Progenitor cell of endocrine pancreas (in vitro differentiated cells): ENCODE measurements at regions not wholly inside any gene's neighbourhood (a gene's known extent, or its start where the extent isn't known, plus 50 kb on each side); places are given as distances from the start of the nearest gene placed in this dataset.

Experiments
- DNase-seq: peaks from one replicate; pipeline ENCODE4 v3.0.0; 2021; ENCODE audit warnings: low spot score; ENCODE audit not compliant: unreplicated experiment
- H3K27ac Mint-ChIP-seq: 2 replicates; pipeline ENCODE4 v1.8.0; 2021; ENCODE audit warnings: mild to moderate bottlenecking, moderate library complexity, mixed read lengths
- H3K27me3 Mint-ChIP-seq: 2 replicates; pipeline ENCODE4 v1.8.0; 2021; ENCODE audit warnings: mixed read lengths
- H3K36me3 Mint-ChIP-seq: 2 replicates; pipeline ENCODE4 v1.8.0; 2022; ENCODE audit warnings: mixed read lengths; ENCODE audit not compliant: insufficient read depth
- H3K4me1 Mint-ChIP-seq: 2 replicates; pipeline ENCODE4 v1.8.0; 2021; ENCODE audit warnings: low read depth, mixed read lengths
- H3K4me3 Mint-ChIP-seq: 2 replicates; pipeline ENCODE4 v1.8.0; 2021; ENCODE audit warnings: low read depth, mild to moderate bottlenecking, moderate library complexity, mixed read lengths
- H3K9me3 Mint-ChIP-seq: 2 replicates; pipeline ENCODE4 v1.8.0; 2021; ENCODE audit warnings: low read depth, mixed read lengths
- TF ChIP-seq, protein P1 (sequence below): fragments of 200-600 bp; sonication (generic); IDR thresholded peaks from one replicate; pipeline ENCODE4 v1.5.0; 2021; ENCODE audit warnings: antibody characterized with exemption, mild to moderate bottlenecking; ENCODE audit not compliant: unreplicated experiment

DNA sequence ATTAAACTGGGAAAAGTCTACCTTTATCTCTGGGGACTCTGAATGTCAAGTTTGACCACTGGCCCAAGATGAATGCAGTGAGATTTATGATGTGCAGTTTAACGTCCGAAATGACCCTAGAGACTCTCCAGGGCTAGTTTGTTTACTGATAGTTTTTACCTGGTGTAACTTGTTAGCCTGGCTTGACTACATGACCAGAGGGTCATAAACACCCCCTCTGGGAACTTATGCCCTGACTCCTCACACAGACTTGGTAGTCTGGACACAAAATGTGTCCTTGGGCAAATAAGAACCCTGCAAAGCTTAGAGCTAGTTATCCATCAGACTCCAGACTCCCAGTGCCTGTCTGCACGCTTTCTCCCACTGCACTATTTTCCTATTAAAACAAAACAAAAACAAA lies 606.5 kb downstream of the HACE1 start:
- Mint-ChIP-seq H3K27ac (peak overlapping the region; percentile 42), H3K36me3 (no peaks in the 10 kb centered on the region), H3K4me1 (peaks cover 18% of the 10 kb centered on the region), H3K27me3 (no peaks in the 10 kb centered on the region), H3K9me3 (peaks cover 2% of the 10 kb centered on the region), H3K4me3 (no peak overlapping the region)
- TF ChIP-seq, protein P1, sequence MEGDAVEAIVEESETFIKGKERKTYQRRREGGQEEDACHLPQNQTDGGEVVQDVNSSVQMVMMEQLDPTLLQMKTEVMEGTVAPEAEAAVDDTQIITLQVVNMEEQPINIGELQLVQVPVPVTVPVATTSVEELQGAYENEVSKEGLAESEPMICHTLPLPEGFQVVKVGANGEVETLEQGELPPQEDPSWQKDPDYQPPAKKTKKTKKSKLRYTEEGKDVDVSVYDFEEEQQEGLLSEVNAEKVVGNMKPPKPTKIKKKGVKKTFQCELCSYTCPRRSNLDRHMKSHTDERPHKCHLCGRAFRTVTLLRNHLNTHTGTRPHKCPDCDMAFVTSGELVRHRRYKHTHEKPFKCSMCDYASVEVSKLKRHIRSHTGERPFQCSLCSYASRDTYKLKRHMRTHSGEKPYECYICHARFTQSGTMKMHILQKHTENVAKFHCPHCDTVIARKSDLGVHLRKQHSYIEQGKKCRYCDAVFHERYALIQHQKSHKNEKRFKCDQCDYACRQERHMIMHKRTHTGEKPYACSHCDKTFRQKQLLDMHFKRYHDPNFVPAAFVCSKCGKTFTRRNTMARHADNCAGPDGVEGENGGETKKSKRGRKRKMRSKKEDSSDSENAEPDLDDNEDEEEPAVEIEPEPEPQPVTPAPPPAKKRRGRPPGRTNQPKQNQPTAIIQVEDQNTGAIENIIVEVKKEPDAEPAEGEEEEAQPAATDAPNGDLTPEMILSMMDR = no peak
- DNase-seq = no peak

DNA sequence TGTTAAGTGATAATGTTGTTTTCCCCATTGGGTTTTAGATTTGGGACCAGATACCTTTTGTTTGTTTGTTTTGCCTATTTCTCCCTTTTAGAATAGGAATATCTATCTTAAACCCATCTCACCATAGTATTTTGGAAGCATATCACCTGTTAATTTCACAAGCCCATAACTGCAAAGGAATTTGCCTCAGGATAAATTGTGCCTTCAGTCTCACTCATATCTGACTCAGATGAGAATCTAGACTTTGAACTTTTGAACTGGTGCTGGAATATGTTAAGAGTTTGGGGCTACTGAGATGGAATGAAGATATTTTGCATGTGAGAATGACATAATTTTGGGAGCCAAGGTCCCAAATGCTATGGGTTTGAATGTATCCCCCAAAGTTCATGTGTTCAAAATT lies 607.4 kb downstream of the HACE1 start:
- no peak overlapping the region for H3K4me3 Mint-ChIP-seq
- TF ChIP-seq, protein P1 = no peak
- H3K27me3 Mint-ChIP-seq = no peaks in the 10 kb centered on the region
- peaks cover 8% of the 10 kb centered on the region for H3K9me3 Mint-ChIP-seq
- no peaks in the 10 kb centered on the region for H3K36me3 Mint-ChIP-seq
- H3K4me1 Mint-ChIP-seq = peaks cover 18% of the 10 kb centered on the region
- H3K27ac Mint-ChIP-seq = no peak overlapping the region
- no peak for DNase-seq

DNA sequence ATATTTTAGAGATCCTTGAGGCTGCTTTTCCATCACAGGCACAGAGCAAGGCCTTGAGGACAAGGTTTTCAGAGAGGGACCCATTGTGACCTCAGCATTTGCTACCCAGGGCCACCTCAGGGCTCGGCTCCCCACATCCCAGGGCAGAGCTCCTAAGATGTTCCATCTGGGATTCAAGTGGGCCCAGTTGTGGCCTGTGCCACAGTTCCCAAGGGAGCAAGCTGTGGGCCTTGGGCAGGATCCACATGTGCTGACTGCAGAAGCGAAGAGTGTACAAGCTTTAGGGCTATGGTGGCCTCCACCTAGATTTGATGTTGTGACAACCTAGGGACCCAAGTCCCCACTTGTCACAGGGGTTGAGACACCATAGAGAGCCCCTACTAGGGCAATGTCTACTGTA lies 608.1 kb downstream of the HACE1 start:
- H3K36me3 Mint-ChIP-seq = no peaks in the 10 kb centered on the region
- peaks cover 18% of the 10 kb centered on the region for H3K4me1 Mint-ChIP-seq
- no peak overlapping the region for H3K27ac Mint-ChIP-seq

DNA sequence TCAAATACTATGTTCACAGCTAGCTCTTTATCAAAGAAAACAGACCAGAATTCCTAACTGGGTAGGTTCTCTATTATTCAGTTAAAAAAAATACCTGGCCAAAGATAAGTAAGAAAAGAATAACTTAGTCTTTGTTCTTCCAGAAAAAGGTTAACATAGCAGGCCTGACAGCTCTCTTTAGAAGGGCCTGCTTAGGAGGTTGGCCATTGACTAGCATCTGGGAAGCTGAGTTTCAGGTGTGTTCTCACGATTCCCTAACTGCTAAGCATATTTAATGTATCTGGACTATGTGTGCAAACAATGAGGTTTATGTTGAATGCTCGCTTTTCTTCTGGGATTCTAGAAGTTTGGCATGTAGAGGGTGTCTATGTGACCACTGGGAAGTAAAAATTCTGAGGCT lies 618.9 kb downstream of the HACE1 start:
- TF ChIP-seq, protein P1 = no peak
- no peaks in the 10 kb centered on the region for H3K27me3 Mint-ChIP-seq
- no peak overlapping the region for H3K4me3 Mint-ChIP-seq
- DNase-seq = no peak
- peaks cover 27% of the 10 kb centered on the region for H3K9me3 Mint-ChIP-seq
- H3K4me1 Mint-ChIP-seq = peaks cover 12% of the 10 kb centered on the region
- peak overlapping the region; percentile 67 for H3K27ac Mint-ChIP-seq
- H3K36me3 Mint-ChIP-seq = peaks cover 8% of the 10 kb centered on the region

More for the DNA sequence above, 608.1 kb downstream of the HACE1 start:
- no peak overlapping the region for H3K4me3 Mint-ChIP-seq
- TF ChIP-seq, protein P1 = no peak
- DNase-seq = no peak
- peaks cover 8% of the 10 kb centered on the region for H3K9me3 Mint-ChIP-seq
- H3K27me3 Mint-ChIP-seq = no peaks in the 10 kb centered on the region

DNA sequence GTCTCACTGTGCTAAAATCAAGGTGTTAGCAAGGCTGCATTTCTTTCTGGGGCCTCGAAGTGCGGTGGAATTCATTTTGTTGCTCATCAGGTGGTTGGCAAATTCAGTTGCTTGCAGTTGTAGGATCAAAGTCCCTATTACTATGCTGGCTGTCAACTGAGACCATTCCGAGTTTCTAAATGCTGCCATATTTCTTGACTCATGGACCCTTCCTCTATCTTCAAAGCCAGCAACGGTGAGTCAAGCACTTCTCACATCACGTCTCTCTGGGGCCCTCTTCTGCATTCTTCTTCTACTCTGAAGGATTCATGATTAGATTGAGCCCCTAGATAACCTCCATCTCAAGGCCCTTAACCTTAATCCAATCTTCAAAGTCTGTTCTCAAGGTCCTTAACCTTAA lies 619.7 kb downstream of the HACE1 start:
- DNase-seq = no peak
- no peak overlapping the region for H3K4me3 Mint-ChIP-seq
- H3K36me3 Mint-ChIP-seq = peaks cover 8% of the 10 kb centered on the region
- H3K4me1 Mint-ChIP-seq = peaks cover 12% of the 10 kb centered on the region
- H3K27me3 Mint-ChIP-seq = no peaks in the 10 kb centered on the region
- peaks cover 20% of the 10 kb centered on the region for H3K9me3 Mint-ChIP-seq
- H3K27ac Mint-ChIP-seq = peak overlapping the region; percentile 15
- TF ChIP-seq, protein P1 = no peak
